Central memory CD4-positive, alpha-beta T cell (primary cell): ENCODE measurements at regions not wholly inside any gene's neighbourhood (a gene's known extent, or its start where the extent isn't known, plus 50 kb on each side); places are given as distances from the start of the nearest gene placed in this dataset.
A peak's percentile ranks its signal among the peaks of the same experiment; 100 is the strongest.
"Not testable (repeated sequence)": the region's sequence is repeated elsewhere in the genome, so short reads cannot be mapped to it uniquely, and the experiment has no call there.

Source experiments
- DNase-seq: peaks from one replicate; pipeline ENCODE4 v3.0.0; 2022

- DNase-seq = no peak
These were observed 99.7 kb upstream of the CXorf66 start for GRCh38 chrX:140064993-140065392.

GRCh38 chrX:140057001-140057411, 91.7 kb upstream of the CXorf66 start:
- DNase-seq = peak; percentile 36

GRCh38 chrX:140053846-140054245, 88.5 kb upstream of the CXorf66 start:
- no peak for DNase-seq

- DNase-seq = no peak
These were observed 85.6 kb upstream of the CXorf66 start for GRCh38 chrX:140050906-140051305.

GRCh38 chrX:140040386-140040785, 75.1 kb upstream of the CXorf66 start:
- no peak for DNase-seq

GRCh38 chrX:140038842-140039241, 73.5 kb upstream of the CXorf66 start:
- DNase-seq = no peak

- no peak for DNase-seq
These were observed 69.6 kb upstream of the CXorf66 start for GRCh38 chrX:140034916-140035315.

GRCh38 chrX:140022482-140022881, 57.2 kb upstream of the CXorf66 start:
- DNase-seq = no peak

GRCh38 chrX:140019134-140019533, 53.8 kb upstream of the CXorf66 start:
- DNase-seq = not testable (repeated sequence)
